ENCODE measurements at regions not wholly inside any gene's neighbourhood (a gene's known extent, or its start where the extent isn't known, plus 50 kb on each side); places are given as distances from the start of the nearest gene placed in this dataset.

- DNase-seq = no peak
Observed at GRCh38 chr2:2866459-2866858, 511.2 kb downstream of the EIPR1 start.

GRCh38 chr2:2862386-2862785 lies 515.2 kb downstream of the EIPR1 start:
- no peak for DNase-seq

- no peak for DNase-seq
Observed at GRCh38 chr2:2861666-2862240, 515.9 kb downstream of the EIPR1 start.

- no peak for DNase-seq
Observed at GRCh38 chr2:2860589-2861300, 516.9 kb downstream of the EIPR1 start.

GRCh38 chr2:2859732-2860131 lies 517.9 kb downstream of the EIPR1 start:
- no peak for DNase-seq

GRCh38 chr2:2859164-2859563 lies 518.5 kb downstream of the EIPR1 start:
- no peak for DNase-seq

- DNase-seq = no peak
Observed at GRCh38 chr2:2856723-2857415, 520.7 kb downstream of the EIPR1 start.

GRCh38 chr2:2855297-2855696 lies 522.3 kb downstream of the EIPR1 start:
- DNase-seq = no peak

- no peak for DNase-seq
Observed at GRCh38 chr2:2853346-2853745, 522.3 kb upstream of the MYT1L start.

GRCh38 chr2:2851806-2852777 lies 521.0 kb upstream of the MYT1L start:
- DNase-seq = no peak

GRCh38 chr2:2851316-2851715 lies 520.2 kb upstream of the MYT1L start:
- no peak for DNase-seq

- no peak for DNase-seq
Observed at GRCh38 chr2:2850859-2851258, 519.8 kb upstream of the MYT1L start.

- no peak for DNase-seq
Observed at GRCh38 chr2:2850218-2850755, 519.2 kb upstream of the MYT1L start.

GRCh38 chr2:2849464-2850217 lies 518.6 kb upstream of the MYT1L start:
- no peak for DNase-seq

GRCh38 chr2:2848621-2849333 lies 517.7 kb upstream of the MYT1L start:
- no peak for DNase-seq

- no peak for DNase-seq
Observed at GRCh38 chr2:2848198-2848597, 517.1 kb upstream of the MYT1L start.

- DNase-seq = no peak
Observed at GRCh38 chr2:2847209-2847676, 516.2 kb upstream of the MYT1L start.

GRCh38 chr2:2846332-2847208 lies 515.5 kb upstream of the MYT1L start:
- no peak for DNase-seq

GRCh38 chr2:2845806-2846315 lies 514.8 kb upstream of the MYT1L start:
- DNase-seq = no peak

- no peak for DNase-seq
Observed at GRCh38 chr2:2845267-2845666, 514.2 kb upstream of the MYT1L start.

Data from activated CD4-positive, alpha-beta T cell treated with anti-CD3 and anti-CD28 coated beads, Interleukin-10, Interleukin-2, amounts not matched to agents 100 ng/mL and 50 ng/mL, durations not matched to agents 16 hours and 8 hours (primary cell).